H1 (cell line): ENCODE measurements at regions not wholly inside any gene's neighbourhood (a gene's known extent, or its start where the extent isn't known, plus 50 kb on each side); places are given as distances from the start of the nearest gene placed in this dataset.

Source experiments
- CTCF ChIA-PET: fragments of 300-600 bp; sonication (Branson Sonifier 250); formaldehyde crosslinking; loops from one replicate; lab custom pipeline; 2021; ENCODE audit not compliant: partially characterized antibody; lab: Charles Lee
- POLR2A ChIA-PET: fragments of 300-600 bp; sonication (Branson Sonifier 250); formaldehyde crosslinking; loops from one replicate; lab custom pipeline; 2021; ENCODE audit warnings: inconsistent platforms; ENCODE audit not compliant: partially characterized antibody; lab: Charles Lee
- DNase-seq, 2 experiments: peaks; one replicate each; pipeline versions ENCODE4 v3.0.0 to v3.0.0-alpha.2; 2010 to 2022; ENCODE audit warnings: low spot score in 2 of 2, low read depth in 1 of 2, mixed read lengths in 1 of 2
- FAIRE-seq: peaks from 2 replicates; lab custom pipeline; 2011; peaks lifted over from hg19 to GRCh38; lab: Jason Lieb, UNC
- H2AFZ ChIP-seq: 2 replicates; pipeline ENCODE4 v1.8.1; 2012; ENCODE audit warnings: low read length, inconsistent platforms
- H2AK5ac ChIP-seq: 2 replicates; pipeline ENCODE4 v1.6.1; 2013; ENCODE audit warnings: low read depth, low read length
- H2BK120ac ChIP-seq: replicated peaks from 2 replicates; pipeline ENCODE3; 2013; ENCODE audit warnings: low read depth, low read length, inconsistent platforms
- H2BK12ac ChIP-seq: 2 replicates; pipeline ENCODE4 v1.6.1; 2013; ENCODE audit warnings: low read depth, low read length
- H2BK15ac ChIP-seq: 2 replicates; pipeline ENCODE4 v1.6.1; 2013; ENCODE audit warnings: low read length
- H2BK20ac ChIP-seq: 2 replicates; pipeline ENCODE4 v1.6.1; 2013; ENCODE audit warnings: low read length
- H2BK5ac ChIP-seq: 2 replicates; pipeline ENCODE4 v1.6.1; 2013; ENCODE audit warnings: low read depth, low read length
- H3K14ac ChIP-seq: 2 replicates; pipeline ENCODE4 v1.6.1; 2013; ENCODE audit warnings: inconsistent platforms; ENCODE audit not compliant: insufficient read length
- H3K18ac ChIP-seq: 2 replicates; pipeline ENCODE4 v1.6.1; 2013; ENCODE audit warnings: low read length; ENCODE audit errors: extremely low read depth
- H3K23ac ChIP-seq: 2 replicates; pipeline ENCODE4 v1.6.1; 2013; ENCODE audit warnings: inconsistent platforms; ENCODE audit not compliant: insufficient read length
- H3K23me2 ChIP-seq: 2 replicates; pipeline ENCODE4 v1.6.1; 2013; ENCODE audit warnings: low read depth, low read length
- H3K27ac ChIP-seq: 2 replicates; pipeline ENCODE4 v1.6.1; 2011; ENCODE audit warnings: low read depth, low read length, inconsistent platforms
- H3K27me3 ChIP-seq, 4 experiments: replicated peaks in 1 of 4; 1 replicate in 1 of 4; 2 replicates in 3 of 4; pipeline versions ENCODE4 v1.6.1 to v1.8.1; 2011 to 2013; ENCODE audit warnings: low read length in 3 of 4, mild to moderate bottlenecking in 3 of 4, inconsistent platforms in 2 of 4, mixed read lengths in 2 of 4, moderate library complexity in 1 of 4; ENCODE audit not compliant: control insufficient read depth in 3 of 4, insufficient read depth in 3 of 4; ENCODE audit errors: extremely low read depth in 1 of 4
- H3K36me3 ChIP-seq, 4 experiments: 2 replicates each; pipeline versions ENCODE4 v1.6.1 to v1.8.1; 2011 to 2013; ENCODE audit warnings: mild to moderate bottlenecking in 4 of 4, low read length in 3 of 4, moderate library complexity in 2 of 4, control low read depth in 1 of 4, inconsistent platforms in 1 of 4; ENCODE audit not compliant: insufficient read depth in 4 of 4, control insufficient read depth in 2 of 4
- H3K4ac ChIP-seq: replicated peaks from 2 replicates; pipeline ENCODE3; 2013; ENCODE audit warnings: low read length, low read depth, mixed read lengths, inconsistent platforms; ENCODE audit not compliant: insufficient read length
- H3K4me1 ChIP-seq, 4 experiments: replicated peaks in 1 of 4; 1 replicate in 1 of 4; 2 replicates in 3 of 4; pipeline versions ENCODE4 v1.6.1 to v1.8.1; 2011 to 2013; ENCODE audit warnings: low read length in 3 of 4, inconsistent platforms in 2 of 4, mixed read lengths in 1 of 4; ENCODE audit not compliant: insufficient read depth in 4 of 4, control insufficient read depth in 3 of 4
- H3K4me2 ChIP-seq, 2 experiments: 2 replicates each; pipeline versions ENCODE4 v1.6.1 to v1.8.1; 2011 to 2013; ENCODE audit warnings: low read depth in 2 of 2, low read length in 2 of 2, control low read depth in 1 of 2, inconsistent platforms in 1 of 2, mild to moderate bottlenecking in 1 of 2; ENCODE audit not compliant: insufficient read depth in 1 of 2
- H3K4me3 ChIP-seq, 4 experiments: fragments of 200-600, 300-600 bp in 1 of 4; sonication (generic), shearing (Covaris generic), sonication (Bioruptor Twin) in 1 of 4; 2 replicates each; pipeline versions ENCODE4 v1.5.1 to v1.8.1; 2011 to 2016; ENCODE audit warnings: low read length in 4 of 4, low read depth in 3 of 4, control low read depth in 2 of 4, inconsistent platforms in 2 of 4, mild to moderate bottlenecking in 2 of 4, mixed read lengths in 1 of 4, moderate library complexity in 1 of 4; ENCODE audit not compliant: insufficient read depth in 2 of 4; ENCODE audit errors: extremely low read depth in 1 of 4
- H3K56ac ChIP-seq: replicated peaks from 2 replicates; pipeline ENCODE3; 2013; ENCODE audit warnings: low read depth, mild to moderate bottlenecking, mixed read lengths, low read length, inconsistent platforms; ENCODE audit not compliant: insufficient read length
- H3K79me1 ChIP-seq: 2 replicates; pipeline ENCODE4 v1.6.1; 2013; ENCODE audit warnings: low read depth, low read length, control low read depth
- H3K79me2 ChIP-seq, 2 experiments: 2 replicates each; pipeline versions ENCODE4 v1.6.1 to v1.8.1; 2012 to 2013; ENCODE audit warnings: low read length in 2 of 2, mild to moderate bottlenecking in 2 of 2, inconsistent platforms in 1 of 2; ENCODE audit not compliant: insufficient read depth in 2 of 2, control insufficient read depth in 1 of 2
- H3K9ac ChIP-seq, 4 experiments: replicated peaks in 1 of 4; 1 replicate in 1 of 4; 2 replicates in 3 of 4; pipeline versions ENCODE4 v1.6.1 to v1.8.1; 2011 to 2013; ENCODE audit warnings: low read depth in 3 of 4, low read length in 3 of 4, control low read depth in 2 of 4, mild to moderate bottlenecking in 2 of 4, moderate library complexity in 2 of 4, inconsistent platforms in 1 of 4; ENCODE audit errors: extremely low read depth in 1 of 4
- H3K9me3 ChIP-seq, 2 experiments: 2 replicates each; pipeline versions ENCODE4 v1.6.1 to v1.8.1; 2012 to 2013; ENCODE audit warnings: mild to moderate bottlenecking in 2 of 2, moderate library complexity in 2 of 2, control low read depth in 1 of 2, inconsistent platforms in 1 of 2, low read depth in 1 of 2, low read length in 1 of 2, mixed read lengths in 1 of 2; ENCODE audit not compliant: insufficient read depth in 2 of 2
- H4K20me1 ChIP-seq, 2 experiments: replicated peaks in 1 of 2; 2 replicates each; pipeline versions ENCODE3 to v1.8.1; 2011 to 2013; ENCODE audit warnings: inconsistent platforms in 2 of 2, low read length in 2 of 2, mild to moderate bottlenecking in 1 of 2; ENCODE audit not compliant: insufficient read depth in 2 of 2, control insufficient read depth in 1 of 2
- H4K5ac ChIP-seq: 2 replicates; pipeline ENCODE4 v1.6.1; 2013; ENCODE audit warnings: low read length, low read depth, mixed read lengths, inconsistent platforms; ENCODE audit not compliant: insufficient read length
- H4K8ac ChIP-seq: 2 replicates; pipeline ENCODE4 v1.8.0; 2013; ENCODE audit warnings: mild to moderate bottlenecking, moderate library complexity, low read length, inconsistent platforms; ENCODE audit not compliant: insufficient read depth; ENCODE audit errors: extremely low read depth
- H4K91ac ChIP-seq: replicated peaks from 2 replicates; pipeline ENCODE3; 2013; ENCODE audit warnings: low read length, mixed read lengths, inconsistent platforms; ENCODE audit not compliant: insufficient read length
- CBX8 ChIP-seq: fragments of 300-800, 300-1000 bp; sonication (generic); IDR thresholded peaks from 2 replicates; pipeline ENCODE4 v1.7.1; 2016; ENCODE audit warnings: low read depth, low read length, borderline replicate concordance
- CHD1 ChIP-seq: IDR thresholded peaks from 2 replicates; pipeline ENCODE4 v1.6.1; 2012; ENCODE audit warnings: low read depth, low read length, improper control_type of control experiment
- CTCF ChIP-seq, 3 experiments: IDR thresholded peaks; 1 replicate in 2 of 3; 2 replicates in 1 of 3; pipeline versions ENCODE4 v1.5.1 to v1.6.1; 2011; ENCODE audit warnings: low read length in 3 of 3, mild to moderate bottlenecking in 3 of 3, inconsistent platforms in 2 of 3, low read depth in 1 of 3, moderate library complexity in 1 of 3; ENCODE audit not compliant: insufficient read depth in 1 of 3; ENCODE audit errors: control extremely low read depth in 1 of 3
- EP300 ChIP-seq, 2 experiments: IDR thresholded peaks; 1 replicate in 1 of 2; 2 replicates in 1 of 2; pipeline ENCODE4 v1.6.1; 2011 to 2012; ENCODE audit warnings: low read depth in 2 of 2, low read length in 2 of 2, mild to moderate bottlenecking in 2 of 2, borderline replicate concordance in 1 of 2, inconsistent platforms in 1 of 2, moderate library complexity in 1 of 2
- EZH2 ChIP-seq: fragments of 200-600 bp; sonication (generic); IDR thresholded peaks from 2 replicates; pipeline ENCODE4 v1.7.1; 2012; ENCODE audit warnings: low read depth, mild to moderate bottlenecking, moderate library complexity, low read length, inconsistent platforms; ENCODE audit not compliant: severe bottlenecking
- FOSL1 ChIP-seq: IDR thresholded peaks from 2 replicates; pipeline ENCODE4 v1.6.1; 2011; ENCODE audit warnings: mild to moderate bottlenecking, low read depth, low read length, moderate library complexity; ENCODE audit not compliant: insufficient read depth
- KDM4A ChIP-seq: IDR thresholded peaks from one replicate; pipeline ENCODE4 v1.7.1; 2012; ENCODE audit warnings: low read depth, mild to moderate bottlenecking, moderate library complexity, low read length, inconsistent platforms; ENCODE audit not compliant: severe bottlenecking
- MAX ChIP-seq: IDR thresholded peaks from 2 replicates; pipeline ENCODE4 v1.6.1; 2012; ENCODE audit warnings: inconsistent platforms
- POLR2AphosphoS5 ChIP-seq: IDR thresholded peaks from 2 replicates; pipeline ENCODE4 v1.6.1; 2011; ENCODE audit warnings: low read depth, low read length
- SIX5 ChIP-seq: IDR thresholded peaks from 2 replicates; pipeline ENCODE4 v1.6.1; 2011; ENCODE audit warnings: mild to moderate bottlenecking, low read depth, low read length
- SP1 ChIP-seq: IDR thresholded peaks from 2 replicates; pipeline ENCODE4 v1.6.1; 2011; ENCODE audit warnings: low read depth, low read length
- TCF12 ChIP-seq: IDR thresholded peaks from 2 replicates; pipeline ENCODE4 v1.6.1; 2011; ENCODE audit warnings: low read depth, mild to moderate bottlenecking, low read length
- WGBS, 2 experiments: shearing (Covaris generic) in 1 of 2; methylation state at CpG; one replicate each; pipeline versions ENCODE4 v1.1.6 to v1.1.7; 2013 to 2015; ENCODE audit warnings: low lambda C conversion rate in 2 of 2, mixed read lengths in 2 of 2, inconsistent platforms in 1 of 2, low coverage in 1 of 2, missing lambda C conversion rate in 1 of 2; ENCODE audit not compliant: insufficient replicate concordance in 2 of 2, insufficient coverage in 1 of 2, insufficient read length in 1 of 2; ENCODE audit errors: extremely low coverage in 1 of 2, missing lambda C conversion rate in 1 of 2; 5-methylcytosine and 5-hydroxymethylcytosine counted together

GRCh38 chr2:118536306-118536705, 311.1 kb downstream of the EN1 start:
- Histone ChIP-seq H4K20me1 (no peaks in the 10 kb centered on the region), H3K56ac (no peak overlapping the region), H2BK12ac (no peak overlapping the region), H3K27me3 (no peaks in the 10 kb centered on the region), H3K9me3 (no peaks in the 10 kb centered on the region), H2BK120ac (no peak overlapping the region), H2BK15ac (no peak overlapping the region), H3K4me1 (peaks cover 0 to 2% (median under 1%) of the 10 kb centered on the region in 4 experiments; a peak in 2 of 7 replicates), H3K18ac (no peak overlapping the region), H2BK5ac (no peak overlapping the region), H4K8ac (no peak overlapping the region), H2AK5ac (no peak overlapping the region), H4K5ac (no peak overlapping the region), H3K79me1 (no peaks in the 10 kb centered on the region), H3K36me3 (no peaks in the 10 kb centered on the region), H3K27ac (no peak overlapping the region), H3K14ac (no peak overlapping the region), H3K4me3 (no peak overlapping the region), H2AFZ (no peak overlapping the region), H3K4ac (no peak overlapping the region), H3K9ac (no peak overlapping the region), H4K91ac (no peak overlapping the region), H3K4me2 (no peak overlapping the region), H3K79me2 (no peaks in the 10 kb centered on the region), H3K23ac (no peak overlapping the region), H2BK20ac (no peak overlapping the region), H3K23me2 (no peaks in the 10 kb centered on the region)
- POLR2A ChIA-PET = no interaction called here
- WGBS, 2 experiments = 89% methylated on average over 4 of the region's 4 CpGs; no CpG with 5 or more reads in 1 of the 2 experiments
- CTCF ChIA-PET = no interaction called here
- FAIRE-seq (no peak), DNase-seq (no peak)
- TF ChIP-seq SIX5 (no peak), FOSL1 (no peak), EZH2 (no peak), KDM4A (no peak), CTCF (IDR thresholded peaks at IDR 0.05; ENCODE audit: control extremely low read depth in 1 of 3, insufficient read depth in 1 of 3, low read depth in 1 of 3, low read length in 3 of 3) (no peak), EP300 (IDR thresholded peaks at IDR 0.05; ENCODE audit: borderline replicate concordance in 1 of 2, low read depth in 2 of 2, low read length in 2 of 2) (no peak), CHD1 (no peak), MAX (no peak), POLR2AphosphoS5 (no peak), CBX8 (no peak), TCF12 (no peak), SP1 (no peak)
